AG08396 (cell line): ENCODE measurements at regions not wholly inside any gene's neighbourhood (a gene's known extent, or its start where the extent isn't known, plus 50 kb on each side); places are given as distances from the start of the nearest gene placed in this dataset.
"Not testable (repeated sequence)": the region's sequence is repeated elsewhere in the genome, so short reads cannot be mapped to it uniquely, and the experiment has no call there.

Experiments used
- DNase-seq: peaks from one replicate; pipeline ENCODE4 v3.0.0; 2012; ENCODE audit warnings: low spot score, mixed read lengths

DNA sequence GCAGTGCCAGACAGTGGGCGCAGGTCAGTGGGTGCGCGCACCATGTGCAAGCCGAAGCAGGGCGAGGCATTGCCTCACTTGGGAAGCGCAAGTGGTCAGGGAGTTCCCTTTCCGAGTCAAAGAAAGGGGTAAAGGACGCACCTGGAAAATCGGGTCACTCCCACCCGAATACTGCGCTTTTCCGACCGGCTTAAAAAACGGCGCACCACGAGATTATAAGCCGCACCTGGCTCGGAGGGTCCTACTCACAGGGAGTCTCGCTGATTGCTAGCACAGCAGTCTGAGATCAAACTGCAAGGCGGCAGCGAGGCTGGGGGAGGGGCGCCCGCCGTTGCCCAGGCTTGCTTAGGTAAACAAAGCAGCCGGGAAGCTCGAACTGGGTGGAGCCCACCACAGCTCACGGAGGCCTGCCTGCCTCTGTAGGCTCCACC is 77.9 kb downstream of the NR4A2 start:
- DNase-seq, result not testable (repeated sequence)

DNA sequence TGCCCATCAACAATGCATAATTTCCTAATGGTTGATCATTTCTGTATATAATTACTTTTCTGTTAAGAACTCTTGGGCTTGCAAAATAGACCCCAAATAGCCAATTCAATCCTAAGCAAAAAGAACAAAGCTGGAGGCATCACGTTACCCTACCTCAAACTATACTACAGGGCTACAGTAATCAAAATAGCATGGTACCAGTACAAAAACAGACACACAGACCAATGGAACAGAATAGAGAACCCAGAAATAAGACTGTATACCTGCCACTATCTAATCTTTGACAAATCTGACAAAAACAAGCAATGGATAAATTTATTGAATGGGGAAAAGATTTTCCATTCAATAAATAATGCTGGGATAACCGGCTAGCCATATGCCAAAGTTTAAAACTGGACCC is 78.8 kb downstream of the NR4A2 start:
- DNase-seq, result no peak

DNA sequence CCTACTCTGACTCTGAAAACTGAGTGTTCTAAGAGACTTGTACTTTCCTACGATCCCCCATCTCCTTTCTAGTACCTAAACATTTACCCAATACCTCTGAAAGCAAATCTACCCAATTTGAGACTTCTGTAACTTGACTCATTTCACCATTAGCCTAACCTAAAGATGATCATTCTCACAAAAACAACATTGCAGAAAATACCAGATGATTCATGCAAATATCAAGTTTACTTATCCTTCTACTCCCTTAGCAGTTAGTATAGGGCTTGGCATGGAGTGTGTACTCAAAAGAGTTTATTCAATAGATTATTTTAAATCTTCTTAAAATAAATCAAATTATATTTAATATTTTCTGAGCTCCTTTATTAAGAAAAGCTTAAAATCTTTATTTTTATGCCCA is 89.6 kb downstream of the NR4A2 start:
- no peak for DNase-seq

DNA sequence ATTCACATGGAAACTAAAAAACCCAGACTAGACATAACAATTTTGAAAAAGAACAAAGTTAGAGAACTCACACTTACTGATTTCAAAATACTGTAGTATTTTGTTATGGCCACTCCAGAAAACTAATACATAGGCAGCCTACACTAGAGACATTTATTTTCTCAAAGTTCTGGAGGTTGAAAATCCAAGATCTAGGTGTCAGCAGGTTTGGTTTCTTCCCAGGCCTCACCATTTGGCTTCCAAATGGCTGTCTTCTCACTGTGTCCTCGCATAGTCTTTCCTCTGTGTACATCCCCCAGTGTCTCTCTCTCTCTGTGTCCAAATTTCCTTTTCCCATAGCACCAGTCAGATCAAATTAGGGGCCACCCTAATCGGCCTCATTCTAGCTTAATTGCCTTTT is 95.0 kb downstream of the NR4A2 start:
- DNase-seq, result no peak

DNA sequence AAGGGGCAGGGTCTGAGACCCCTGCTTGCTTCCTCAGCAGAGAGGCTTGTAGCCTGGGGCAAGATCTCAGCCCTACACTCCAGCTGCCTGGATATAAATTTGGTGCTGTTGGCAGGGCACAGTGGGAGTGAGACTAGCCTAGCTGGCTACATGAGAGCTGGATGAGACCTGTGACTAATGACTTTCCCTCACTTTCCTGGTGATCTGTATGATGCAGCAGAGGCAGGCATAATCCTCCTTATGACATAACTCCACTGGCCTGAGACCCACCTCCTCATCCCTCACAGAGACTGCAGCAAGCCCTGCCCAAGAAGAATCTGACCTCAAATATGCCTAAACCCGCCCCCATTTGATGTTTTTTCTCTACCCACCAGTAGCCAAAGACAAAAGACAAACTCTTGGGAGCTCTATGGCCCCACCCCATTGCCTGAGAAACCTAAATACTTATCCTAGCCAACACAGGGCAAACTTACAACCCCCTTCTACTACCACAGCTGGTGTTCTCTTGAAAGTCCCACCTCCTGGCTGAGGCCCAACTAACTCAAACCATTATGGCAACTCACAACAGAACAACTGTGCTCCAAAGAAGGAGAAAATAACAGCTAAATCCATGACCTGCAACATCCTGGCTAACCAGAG is 102.7 kb downstream of the NR4A2 start:
- DNase-seq, result no peak

DNA sequence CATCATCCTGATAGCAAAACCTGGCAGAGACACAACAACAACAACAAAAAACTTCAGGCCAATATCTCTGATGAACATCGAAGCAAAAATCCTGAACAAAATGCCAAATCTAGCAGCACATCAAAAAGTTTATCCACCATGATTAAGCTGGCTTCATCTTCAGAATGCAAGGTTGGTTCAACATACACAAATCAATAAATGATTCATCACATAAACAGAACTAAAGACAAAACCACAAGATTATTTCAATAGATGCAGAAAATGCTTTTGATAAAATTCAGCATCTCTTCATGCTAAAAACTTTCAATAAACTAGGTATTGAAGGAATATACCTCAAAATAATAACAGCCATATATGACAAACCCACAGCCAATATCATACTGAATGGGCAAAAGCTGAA is 109.2 kb downstream of the NR4A2 start:
- not testable (repeated sequence) for DNase-seq

DNA sequence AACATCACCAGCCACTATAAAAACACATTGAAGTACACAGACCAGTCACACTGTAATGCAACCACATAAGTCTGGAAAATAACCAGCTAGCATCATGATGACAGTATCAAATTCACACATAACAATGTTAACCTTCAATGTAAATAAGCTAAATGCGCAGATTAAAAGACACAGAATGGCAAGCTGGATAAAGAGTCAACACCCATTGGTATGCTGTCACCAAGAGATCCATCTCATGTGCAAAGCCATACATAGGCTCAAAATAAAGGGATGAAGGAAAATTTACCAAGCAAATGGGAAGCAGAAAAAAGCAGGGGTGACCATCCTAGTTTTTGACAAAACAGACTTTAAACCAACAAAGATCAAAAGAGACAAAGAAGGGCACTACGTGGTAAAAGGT is 110.8 kb downstream of the NR4A2 start:
- no peak for DNase-seq

DNA sequence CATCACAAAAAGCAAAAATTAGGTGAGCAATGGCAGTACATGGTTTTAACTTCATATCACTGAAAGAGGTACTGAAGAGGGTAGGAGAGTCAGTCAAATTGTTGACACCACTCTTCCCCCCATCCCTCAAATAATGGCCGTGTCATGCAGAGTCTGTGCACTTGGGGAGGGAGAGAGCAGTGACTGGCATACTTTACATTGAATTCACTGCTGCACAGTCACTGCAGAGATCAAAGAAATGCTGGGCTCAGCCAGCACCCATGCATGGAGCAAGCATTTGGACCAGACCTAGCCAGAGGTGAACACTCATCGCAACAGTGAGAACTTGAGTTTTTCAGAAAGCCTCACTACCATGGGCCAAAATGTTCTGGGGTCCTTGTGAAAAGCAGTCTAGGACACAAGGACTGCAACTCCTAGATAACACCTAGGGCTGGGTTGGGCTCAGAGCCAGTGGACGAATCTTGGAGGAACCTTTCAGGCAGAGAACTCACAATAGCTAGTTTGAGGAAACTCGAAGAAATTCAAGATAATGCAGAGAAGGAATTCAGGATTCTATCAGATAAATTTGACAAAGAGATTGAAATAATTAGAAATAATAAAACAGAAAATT is 112.9 kb downstream of the NR4A2 start:
- DNase-seq, result no peak

DNA sequence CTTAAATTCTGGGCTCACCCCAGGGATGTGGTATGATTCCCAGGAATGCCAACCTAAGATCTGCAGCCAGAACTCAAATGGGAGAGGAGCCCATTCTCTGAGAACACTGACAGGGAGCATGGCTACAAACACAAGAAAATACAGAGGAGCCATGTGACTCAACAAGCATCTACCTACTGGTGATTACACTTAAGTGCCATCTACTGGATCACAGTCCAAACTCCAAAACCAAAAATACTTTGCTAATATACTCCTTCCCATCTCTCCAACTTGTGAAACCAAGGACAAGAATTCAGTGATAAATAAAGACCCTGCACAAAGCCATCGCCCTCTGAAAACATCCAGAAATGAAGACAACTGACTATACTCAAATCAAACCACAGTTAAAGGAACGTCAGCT is 116.9 kb downstream of the NR4A2 start:
- DNase-seq, result no peak

DNA sequence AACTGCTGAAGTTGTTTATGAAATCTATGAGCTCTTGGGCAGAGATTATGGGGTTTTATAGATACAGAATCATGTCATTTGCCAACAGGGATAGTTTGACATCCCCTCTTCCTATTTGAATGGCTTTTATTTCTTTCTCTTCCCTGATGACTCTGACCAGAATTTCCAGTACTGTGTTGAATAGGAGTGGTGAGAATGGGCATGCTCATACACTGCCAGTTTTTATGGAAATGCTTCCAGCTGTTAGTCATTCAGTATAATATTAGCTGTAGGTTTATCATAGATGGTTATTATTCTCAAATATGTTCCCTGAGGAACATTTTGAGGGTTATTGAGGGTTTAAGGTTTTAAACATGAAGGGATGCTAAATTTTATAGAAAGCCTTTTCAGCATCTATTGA is 121.2 kb downstream of the NR4A2 start:
- DNase-seq, result no peak

DNA sequence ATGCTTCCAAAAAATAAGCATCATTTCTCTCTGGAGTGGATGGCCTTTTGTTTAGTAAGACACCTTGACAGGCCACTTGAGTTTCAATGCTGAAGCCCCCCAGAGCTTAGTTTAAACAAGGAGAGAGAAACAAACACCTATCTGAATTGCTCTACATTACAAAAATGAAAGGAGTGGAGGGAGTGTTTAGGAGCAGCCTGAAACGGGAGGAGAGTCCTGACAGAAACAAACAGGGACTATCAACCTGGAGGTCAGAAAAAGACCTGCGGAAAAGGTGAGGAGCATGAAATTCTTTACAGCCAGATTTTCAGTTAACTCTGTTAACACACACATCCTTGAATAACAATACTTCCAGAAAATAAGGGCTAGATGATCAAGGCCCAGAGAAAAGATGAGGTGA is 126.2 kb downstream of the NR4A2 start:
- no peak for DNase-seq

DNA sequence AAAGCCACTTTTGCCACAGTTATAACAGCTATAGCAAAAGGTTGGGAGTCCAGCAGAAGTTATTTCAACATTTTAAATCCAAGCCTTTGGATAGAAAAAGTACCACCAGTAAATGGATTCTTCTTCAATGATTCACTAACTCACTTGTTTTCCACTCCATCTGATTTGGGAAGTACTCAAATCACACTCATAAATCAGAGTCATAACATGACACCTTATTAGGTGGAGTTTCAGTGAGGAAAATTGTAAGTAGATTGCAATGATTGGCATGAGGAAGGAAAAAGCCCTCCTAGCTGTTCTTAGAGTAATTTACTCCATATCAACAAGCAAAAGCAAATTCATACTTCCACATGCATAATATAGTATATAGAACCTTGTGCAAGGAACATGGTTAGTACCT is 132.9 kb downstream of the NR4A2 start:
- no peak for DNase-seq

DNA sequence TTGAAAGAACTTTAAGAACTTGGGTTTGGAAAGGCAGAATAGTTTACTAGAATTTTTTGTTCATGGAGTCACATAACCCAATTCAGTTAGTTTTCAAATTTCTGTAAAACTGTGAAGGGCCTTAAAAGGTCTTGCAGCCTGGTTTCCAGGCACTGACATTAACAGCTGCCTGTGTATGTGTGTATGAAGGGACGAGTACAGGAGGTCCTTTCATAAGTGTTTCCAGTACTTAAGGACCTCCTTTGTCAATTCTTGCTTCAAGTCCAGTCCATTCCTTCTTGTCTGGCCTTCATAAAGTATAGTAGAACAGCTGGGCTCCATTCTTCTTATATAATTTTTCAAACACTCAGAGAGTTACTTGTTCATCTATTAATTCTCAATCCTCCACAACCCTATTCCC is 136.5 kb downstream of the NR4A2 start:
- no peak for DNase-seq

DNA sequence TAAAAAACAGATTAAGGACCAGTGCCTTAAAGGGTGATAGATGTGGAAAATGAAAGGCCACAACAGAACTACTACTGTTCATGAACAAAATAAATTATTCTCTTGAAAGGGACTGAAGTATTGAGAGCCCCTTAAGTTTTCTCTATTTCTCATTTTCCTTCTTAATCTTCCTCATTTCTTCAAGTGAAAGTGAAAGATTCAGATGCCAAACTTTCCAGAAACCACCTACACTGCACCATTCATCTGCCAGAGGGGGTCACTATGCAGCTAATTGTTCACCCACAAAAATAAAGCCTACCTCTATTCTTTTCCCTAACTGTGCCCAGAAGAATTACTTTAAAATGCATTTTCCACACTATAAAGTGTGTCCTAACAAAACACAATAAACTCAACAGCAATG is 140.1 kb downstream of the NR4A2 start:
- no peak for DNase-seq

DNA sequence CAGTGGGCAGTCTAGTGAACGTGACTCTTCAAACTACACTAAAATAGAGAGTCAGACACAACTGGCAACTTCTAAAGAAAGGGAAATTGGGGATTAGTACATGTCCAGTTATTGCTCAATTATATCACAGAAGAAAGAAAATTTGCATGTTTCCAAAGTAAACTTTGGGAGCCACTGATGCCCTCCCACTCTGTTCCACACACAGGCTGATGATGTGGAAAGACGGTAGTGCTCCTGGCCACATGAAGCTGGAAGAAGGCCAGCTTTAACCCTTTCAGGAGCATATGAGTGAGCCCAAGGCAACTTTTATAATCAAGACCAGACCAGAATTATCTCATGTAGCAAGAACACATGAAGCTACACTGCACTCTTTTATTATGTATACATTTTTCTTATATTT is 141.0 kb downstream of the NR4A2 start:
- no peak for DNase-seq

DNA sequence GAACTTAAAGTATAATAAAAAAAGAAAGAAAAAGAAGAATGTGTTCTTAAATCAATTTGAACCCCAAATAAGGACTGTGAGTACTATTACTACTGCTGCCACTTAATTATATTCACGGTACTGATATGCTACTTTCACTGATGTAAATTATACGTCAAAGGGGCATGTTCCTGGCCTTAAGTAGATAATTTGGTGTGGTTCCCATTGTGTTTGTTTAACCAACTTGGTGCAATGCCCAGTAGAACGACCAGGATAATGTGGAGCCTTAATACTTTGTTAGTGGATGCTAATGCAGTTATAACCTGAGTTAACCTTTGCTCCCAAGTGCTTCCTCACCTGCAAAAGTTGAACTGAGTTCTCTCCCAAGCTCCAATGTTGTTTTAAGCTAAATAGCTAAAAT is 142.0 kb downstream of the NR4A2 start:
- DNase-seq, result no peak

DNA sequence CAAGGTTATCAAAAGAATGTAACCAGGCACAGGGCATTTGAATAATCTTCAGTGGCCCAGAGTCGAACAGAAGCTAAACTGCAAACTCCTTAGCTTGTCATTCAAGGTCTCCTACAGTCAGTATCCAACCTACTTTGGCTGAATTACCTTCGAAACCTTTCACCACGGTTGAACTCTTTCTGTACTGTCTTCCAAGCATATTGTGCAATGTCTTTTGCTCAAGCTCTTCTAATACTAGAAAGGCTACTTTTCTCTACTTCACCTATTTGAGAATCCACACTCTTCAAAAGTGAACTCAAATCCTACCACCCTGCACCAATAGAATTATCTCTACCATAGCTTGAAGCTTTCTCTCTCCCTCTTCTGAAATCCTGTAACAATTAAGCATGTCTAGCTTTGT is 142.9 kb downstream of the NR4A2 start:
- no peak for DNase-seq

DNA sequence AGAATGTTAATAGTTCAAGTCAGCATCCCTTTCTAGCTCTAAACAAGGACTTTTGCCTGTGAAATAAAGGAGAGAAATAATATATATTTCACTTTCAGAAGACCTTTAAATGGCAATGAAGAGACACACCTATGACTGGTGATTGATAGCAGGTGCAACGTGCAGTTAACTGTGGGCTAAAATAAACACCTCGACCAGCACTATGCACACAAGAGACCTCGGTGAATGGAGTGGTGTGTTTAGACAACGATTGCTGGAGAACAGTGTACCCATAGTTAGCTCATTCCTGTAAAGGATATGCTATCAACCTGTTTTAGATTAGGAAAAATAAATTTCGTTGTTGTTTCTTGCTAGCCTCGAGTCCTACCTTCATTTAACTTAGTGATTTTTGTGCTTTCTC is 143.4 kb downstream of the NR4A2 start:
- no peak for DNase-seq

DNA sequence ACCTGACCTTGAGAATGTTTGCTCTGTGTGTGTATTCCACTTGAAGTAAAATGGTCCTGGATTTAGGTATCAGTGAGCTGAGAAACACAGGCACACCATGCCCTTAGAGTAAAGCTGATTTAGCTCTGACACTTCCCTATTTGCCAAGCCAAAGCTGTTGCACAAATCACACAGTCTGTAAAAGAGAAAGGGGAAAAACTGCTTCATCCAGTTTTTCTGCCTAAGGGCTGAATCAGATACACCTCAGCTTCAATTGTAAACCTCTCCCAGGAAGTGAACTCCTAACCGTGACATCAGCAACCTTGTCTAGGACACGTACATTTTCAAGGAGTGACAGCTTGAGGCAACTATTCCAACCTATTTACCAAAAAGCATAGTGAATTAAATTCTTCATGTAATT is 150.4 kb downstream of the NR4A2 start:
- no peak for DNase-seq

DNA sequence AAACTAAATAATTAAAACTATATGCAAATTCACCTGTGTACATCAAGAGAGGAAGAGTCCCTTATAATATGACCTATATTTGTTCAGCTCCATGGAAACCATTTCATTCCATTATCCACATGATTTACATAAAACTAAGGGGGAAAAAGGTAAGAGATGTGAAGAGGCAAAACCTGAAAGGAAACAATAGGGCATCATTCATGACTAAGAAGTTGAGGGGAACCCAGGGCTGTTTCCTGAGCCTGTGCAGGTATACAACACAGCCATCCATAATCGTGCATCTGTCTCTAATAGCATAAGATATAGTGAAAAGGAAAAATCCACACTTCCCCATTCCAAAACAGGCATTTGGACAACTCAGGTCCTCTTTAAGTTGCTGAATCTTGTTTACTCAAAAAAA is 151.3 kb downstream of the NR4A2 start:
- no peak for DNase-seq

DNA sequence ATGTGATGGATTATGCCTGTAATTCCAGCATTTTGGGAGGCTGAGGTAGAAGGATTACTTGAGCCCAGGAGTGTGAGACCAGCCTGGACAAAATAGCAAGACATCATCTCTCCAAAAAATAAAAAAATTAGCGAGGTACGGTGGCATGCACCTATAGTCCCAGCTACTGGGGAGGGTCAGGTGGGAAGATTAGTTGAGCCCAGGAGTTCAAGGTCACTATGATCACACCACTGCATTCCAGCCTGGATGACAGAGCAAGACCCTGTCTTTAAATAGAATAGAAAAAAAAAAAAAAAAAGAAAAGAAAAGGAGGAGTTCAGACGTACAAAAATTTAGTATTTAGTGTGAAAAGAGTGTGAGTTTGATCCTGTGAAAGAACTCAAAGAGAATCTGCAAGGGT is 154.9 kb downstream of the NR4A2 start:
- DNase-seq, result no peak

DNA sequence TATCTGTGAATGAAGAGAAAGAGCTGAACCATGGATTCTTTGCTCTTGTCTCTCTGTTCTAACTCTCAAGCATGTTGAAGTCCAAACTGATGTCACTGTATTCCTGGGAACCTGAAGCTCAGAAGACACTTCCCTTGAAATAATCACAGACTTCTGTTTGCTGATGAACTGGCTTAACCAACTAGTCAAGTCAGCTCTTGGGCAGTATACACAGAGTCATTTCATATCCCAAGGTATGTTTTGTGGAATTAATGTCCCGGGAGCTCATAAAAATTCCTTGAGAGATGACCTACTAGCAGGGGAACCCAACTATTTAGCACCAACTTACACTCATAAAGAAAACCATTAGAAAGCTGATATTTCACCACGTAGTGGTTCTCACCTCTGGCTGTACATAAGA is 156.6 kb downstream of the NR4A2 start:
- DNase-seq, result no peak

DNA sequence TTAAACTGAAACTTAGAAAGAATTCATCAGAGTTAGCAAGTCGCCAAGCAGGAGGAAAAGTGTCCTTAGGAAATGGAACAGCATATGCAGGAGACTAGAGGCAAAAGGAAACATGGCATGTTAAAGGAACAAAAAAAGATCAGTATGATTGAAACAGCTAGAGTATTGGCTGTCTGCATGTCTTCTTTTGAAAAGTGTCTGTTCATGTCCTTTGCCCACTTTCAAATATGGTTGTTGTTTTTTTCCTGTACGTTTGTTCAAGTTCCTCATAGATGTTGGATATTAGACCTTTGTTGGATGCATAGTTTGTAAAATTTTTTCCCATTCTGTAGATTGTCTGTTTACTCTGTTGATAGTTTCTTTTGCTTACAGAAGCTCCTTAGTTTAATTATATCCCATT is 161.6 kb downstream of the NR4A2 start:
- DNase-seq, result no peak

DNA sequence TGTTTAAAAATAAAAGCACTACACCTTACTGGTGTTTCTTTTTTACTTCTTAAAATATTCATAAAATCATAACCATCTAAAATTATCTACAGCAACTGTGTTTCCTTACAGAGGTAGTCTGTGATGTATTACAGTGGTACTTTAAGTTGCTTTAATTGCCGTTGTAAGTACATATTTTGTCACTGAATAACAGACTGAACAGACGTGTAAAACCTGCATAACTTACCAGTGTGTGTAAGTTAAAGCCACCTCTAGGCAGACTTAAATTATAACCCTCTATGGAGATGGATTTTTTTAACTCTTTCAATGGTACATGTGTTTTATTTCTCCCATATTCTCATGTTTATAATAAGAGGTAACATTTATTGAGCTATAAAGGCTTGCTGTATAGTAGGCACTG is 166.8 kb downstream of the NR4A2 start:
- no peak for DNase-seq
